ENCODE measurements at regions not wholly inside any gene's neighbourhood (a gene's known extent, or its start where the extent isn't known, plus 50 kb on each side); places are given as distances from the start of the nearest gene placed in this dataset.

DNA sequence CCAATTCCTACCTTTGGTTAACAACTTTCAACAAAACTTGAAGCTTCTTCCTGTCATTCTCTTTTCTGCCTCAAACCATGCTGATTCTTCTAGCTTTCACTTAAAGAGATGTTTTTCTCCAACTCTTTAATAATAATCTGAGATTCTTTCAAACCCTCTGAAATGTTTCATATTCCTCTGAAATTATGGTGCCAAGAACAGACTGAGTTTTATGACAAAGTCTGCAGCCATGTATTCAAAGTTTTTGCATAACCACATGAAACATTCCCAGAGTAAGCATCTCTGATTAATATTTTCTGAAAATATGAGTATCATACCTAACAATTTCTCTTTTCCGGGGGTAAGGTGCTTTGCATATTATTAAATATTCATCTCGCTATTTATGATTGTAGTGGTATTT lies 59.1 kb upstream of the DCN start:
- no peaks in the 10 kb centered on the region for H3K4me1 ChIP-seq (ENCODE audit: control insufficient read depth, insufficient read depth, low read length)
- no peak overlapping the region for H3K27ac ChIP-seq (ENCODE audit: low read depth, low read length)
- H3K27me3 ChIP-seq (ENCODE audit: control insufficient read depth, insufficient read depth, low read length) = no peaks in the 10 kb centered on the region
- no peak overlapping the region for H3K4me3 ChIP-seq (ENCODE audit: low read depth, low read length)
- no peaks in the 10 kb centered on the region for H3K36me3 ChIP-seq (ENCODE audit: control insufficient read depth, insufficient read depth, low read length)
- no peak overlapping the region for H3K9ac ChIP-seq (ENCODE audit: low read length)
- H3K9me3 ChIP-seq (ENCODE audit: control insufficient read depth, insufficient read depth, low read depth, low read length) = no peaks in the 10 kb centered on the region; the same call in 1 of the 2 replicates

DNA sequence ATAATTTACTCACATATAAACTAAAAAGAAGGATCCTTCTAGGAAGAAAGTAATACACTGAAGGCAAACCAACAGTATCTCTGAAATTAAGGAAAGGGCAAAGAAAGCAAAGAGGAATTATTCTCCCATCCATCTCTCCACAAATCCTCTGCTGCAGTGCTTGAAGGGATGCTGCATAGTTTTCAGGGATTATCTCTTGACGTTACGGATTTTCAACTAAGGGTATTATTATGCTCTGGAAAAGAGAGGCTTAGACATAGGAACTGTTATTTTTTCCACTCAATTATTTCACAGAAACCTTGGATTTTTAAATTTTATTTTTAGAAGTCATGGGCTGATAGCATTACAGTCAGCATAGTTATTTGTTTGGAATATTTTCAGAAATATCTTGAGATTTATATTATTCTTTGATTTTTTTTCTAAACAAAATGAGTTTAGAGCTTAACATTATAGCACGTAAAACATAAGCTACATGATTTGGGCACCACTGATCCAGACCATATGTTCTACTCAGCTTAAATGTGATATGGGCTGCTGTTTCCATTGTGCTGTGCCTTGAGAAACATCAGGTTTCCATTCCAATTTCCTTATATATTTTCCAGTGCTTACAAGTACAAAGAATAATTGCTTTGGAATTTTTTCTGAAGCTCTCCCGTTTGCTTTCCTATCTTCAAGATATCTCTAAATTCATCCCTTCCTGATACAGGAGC lies 57.9 kb upstream of the DCN start:
- no peak overlapping the region for H3K27ac ChIP-seq (ENCODE audit: low read depth, low read length)

GRCh38 chr12:91239481-91239880 lies 56.9 kb upstream of the DCN start:
- Histone ChIP-seq H3K9me3 (ENCODE audit: control insufficient read depth, insufficient read depth, low read depth, low read length) (no peaks in the 10 kb centered on the region; the same call in 1 of the 2 replicates), H3K27ac (ENCODE audit: low read depth, low read length) (no peak overlapping the region), H3K4me3 (ENCODE audit: low read depth, low read length) (no peak overlapping the region), H3K4me1 (ENCODE audit: control insufficient read depth, insufficient read depth, low read length) (no peaks in the 10 kb centered on the region), H3K9ac (ENCODE audit: low read length) (no peak overlapping the region), H3K36me3 (ENCODE audit: control insufficient read depth, insufficient read depth, low read length) (no peaks in the 10 kb centered on the region), H3K27me3 (ENCODE audit: control insufficient read depth, insufficient read depth, low read length) (no peaks in the 10 kb centered on the region)

More for the DNA sequence above, 57.9 kb upstream of the DCN start:
- H3K36me3 ChIP-seq (ENCODE audit: control insufficient read depth, insufficient read depth, low read length) = no peaks in the 10 kb centered on the region
- no peaks in the 10 kb centered on the region for H3K4me1 ChIP-seq (ENCODE audit: control insufficient read depth, insufficient read depth, low read length)
- no peaks in the 10 kb centered on the region; the same call in 1 of the 2 replicates for H3K9me3 ChIP-seq (ENCODE audit: control insufficient read depth, insufficient read depth, low read depth, low read length)
- H3K4me3 ChIP-seq (ENCODE audit: low read depth, low read length) = no peak overlapping the region
- no peaks in the 10 kb centered on the region for H3K27me3 ChIP-seq (ENCODE audit: control insufficient read depth, insufficient read depth, low read length)
- no peak overlapping the region for H3K9ac ChIP-seq (ENCODE audit: low read length)

Data from HUES6 (cell line).